ENCODE measurements at regions not wholly inside any gene's neighbourhood (a gene's known extent, or its start where the extent isn't known, plus 50 kb on each side); places are given as distances from the start of the nearest gene placed in this dataset.

- TF ChIP-seq POLR2AphosphoS5 (IDR thresholded peaks at IDR 0.05): no peak
- TF ChIP-seq CTCF (IDR thresholded peaks at IDR 0.05; ENCODE audit: poor library complexity, severe bottlenecking): no peak
- TF ChIP-seq RAD21 (conservative IDR thresholded peaks at IDR 0.05): no peak
- no peak for TF ChIP-seq MXI1 (conservative IDR thresholded peaks at IDR 0.05; ENCODE audit: poor library complexity, severe bottlenecking)
- TF ChIP-seq EZH2 (IDR thresholded peaks at IDR 0.05; ENCODE audit: borderline replicate concordance, insufficient read depth, low read length, poor library complexity, severe bottlenecking): no peak
Measured at GRCh38 chr12:9319044-9319841, 111.0 kb upstream of the PZP start.
